Ascending aorta (tissue), 2 donors: ENCODE measurements at regions not wholly inside any gene's neighbourhood (a gene's known extent, or its start where the extent isn't known, plus 50 kb on each side); places are given as distances from the start of the nearest gene placed in this dataset.

Experiments used
- DNase-seq, 2 donors: peaks; one replicate each; pipeline ENCODE4 v3.0.0-alpha.2; 2019; ENCODE audit warnings: low spot score in 2 of 2
- H3K27ac ChIP-seq, 2 donors: fragments of 200-600 bp; sonication (generic); one replicate each; pipeline ENCODE4 v1.5.1; 2016 to 2017; ENCODE audit warnings: mild to moderate bottlenecking in 1 of 2
- H3K27me3 ChIP-seq: fragments of 200-600 bp; sonication (generic); one replicate; pipeline ENCODE4 v1.5.1; 2017
- H3K36me3 ChIP-seq, 2 donors: fragments of 200-600 bp; sonication (generic); one replicate each; pipeline ENCODE4 v1.5.1; 2016
- H3K4me1 ChIP-seq, 2 donors: fragments of 200-600 bp; sonication (generic); one replicate each; pipeline ENCODE4 v1.5.1; 2016 to 2017; ENCODE audit warnings: mild to moderate bottlenecking in 1 of 2
- H3K4me3 ChIP-seq, 2 donors: fragments of 200-600 bp; sonication (generic); one replicate each; pipeline ENCODE4 v1.5.1; 2016 to 2017; ENCODE audit warnings: mild to moderate bottlenecking in 1 of 2
- H3K9me3 ChIP-seq, 2 donors: fragments of 200-600 bp; sonication (generic); one replicate each; pipeline ENCODE4 v1.5.1; 2016
- CTCF ChIP-seq, 3 experiments: fragments of 200-600 bp in 2 of 3; fragments of 450-650 bp in 1 of 3; sonication (generic) in 2 of 3; IDR thresholded peaks; one replicate each; pipeline ENCODE4 v1.5.1; 2016 to 2019; ENCODE audit warnings: antibody characterized with exemption in 3 of 3, mild to moderate bottlenecking in 1 of 3, moderate library complexity in 1 of 3
- intact Hi-C: fragments of 100-400 bp; cut with DNase I; formaldehyde crosslinking; loops from one replicate; pipeline ENCODE4 v1.15.1; 2023

GRCh38 chr5:68970617-68971016, 123.2 kb upstream of the SLC30A5 start:
- intact Hi-C loops, result no loop called here
- no peak for DNase-seq

GRCh38 chr5:68973696-68974095, 120.1 kb upstream of the SLC30A5 start:
- Histone ChIP-seq H3K27me3 (no peaks in the 10 kb centered on the region), H3K4me3 (no peak overlapping the region), H3K9me3 (no peaks in the 10 kb centered on the region), H3K27ac (no peak overlapping the region), H3K36me3 (no peaks in the 10 kb centered on the region), H3K4me1 (no peaks in the 10 kb centered on the region)
- intact Hi-C loops, result no loop called here
- DNase-seq, result no peak
- no peak for TF ChIP-seq CTCF (IDR thresholded peaks at IDR 0.05)

More at GRCh38 chr5:68970617-68971016, 123.2 kb upstream of the SLC30A5 start:
- no peak for TF ChIP-seq CTCF (IDR thresholded peaks at IDR 0.05)
- H3K36me3 ChIP-seq, result no peaks in the 10 kb centered on the region
- no peaks in the 10 kb centered on the region for H3K27me3 ChIP-seq
- no peak overlapping the region for H3K27ac ChIP-seq
- H3K9me3 ChIP-seq, result no peaks in the 10 kb centered on the region
- H3K4me1 ChIP-seq, result no peaks in the 10 kb centered on the region
- no peak overlapping the region for H3K4me3 ChIP-seq

GRCh38 chr5:68983043-68983442, 110.8 kb upstream of the SLC30A5 start:
- Histone ChIP-seq H3K27ac (no peak overlapping the region), H3K27me3 (no peaks in the 10 kb centered on the region), H3K4me1 (no peaks in the 10 kb centered on the region), H3K9me3 (no peaks in the 10 kb centered on the region), H3K4me3 (no peak overlapping the region), H3K36me3 (no peaks in the 10 kb centered on the region)
- intact Hi-C loops, result no loop called here
- no peak for DNase-seq
- TF ChIP-seq CTCF (IDR thresholded peaks at IDR 0.05), result no peak

DNA sequence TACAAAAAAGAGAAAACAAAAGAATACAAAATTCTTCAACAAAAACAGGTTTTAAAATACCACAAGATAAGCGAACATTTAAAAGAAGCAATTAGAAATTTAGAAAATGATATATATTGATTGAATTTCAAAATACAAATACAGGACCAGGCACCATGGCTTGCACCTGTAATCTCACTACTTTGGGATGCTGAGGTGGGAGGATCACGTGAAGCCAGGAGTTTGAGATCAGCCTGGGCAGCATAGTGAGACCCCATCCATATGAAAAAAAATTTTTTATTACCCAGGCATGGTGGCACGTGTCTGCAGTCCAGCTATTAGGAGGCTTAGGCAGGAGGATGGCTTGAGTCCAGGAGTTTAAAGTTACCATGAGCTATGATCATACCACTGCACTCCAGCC, 109.9 kb upstream of the SLC30A5 start:
- no peak for DNase-seq
- no peak overlapping the region for H3K4me3 ChIP-seq
- TF ChIP-seq CTCF (IDR thresholded peaks at IDR 0.05), result no peak
- intact Hi-C loops, result no loop called here
- H3K27me3 ChIP-seq, result no peaks in the 10 kb centered on the region
- H3K27ac ChIP-seq, result no peak overlapping the region
- H3K36me3 ChIP-seq, result no peaks in the 10 kb centered on the region
- H3K9me3 ChIP-seq, result no peaks in the 10 kb centered on the region
- no peaks in the 10 kb centered on the region for H3K4me1 ChIP-seq

GRCh38 chr5:68991279-68992084, 102.3 kb upstream of the SLC30A5 start:
- Histone ChIP-seq H3K36me3 (no peaks in the 10 kb centered on the region), H3K9me3 (no peaks in the 10 kb centered on the region), H3K27me3 (no peaks in the 10 kb centered on the region), H3K27ac (no peak overlapping the region), H3K4me1 (no peaks in the 10 kb centered on the region), H3K4me3 (no peak overlapping the region)
- intact Hi-C loops, result no loop called here
- DNase-seq, result no peak
- TF ChIP-seq CTCF (IDR thresholded peaks at IDR 0.05), result no peak
